ENCODE measurements at regions not wholly inside any gene's neighbourhood (a gene's known extent, or its start where the extent isn't known, plus 50 kb on each side); places are given as distances from the start of the nearest gene placed in this dataset.

DNA sequence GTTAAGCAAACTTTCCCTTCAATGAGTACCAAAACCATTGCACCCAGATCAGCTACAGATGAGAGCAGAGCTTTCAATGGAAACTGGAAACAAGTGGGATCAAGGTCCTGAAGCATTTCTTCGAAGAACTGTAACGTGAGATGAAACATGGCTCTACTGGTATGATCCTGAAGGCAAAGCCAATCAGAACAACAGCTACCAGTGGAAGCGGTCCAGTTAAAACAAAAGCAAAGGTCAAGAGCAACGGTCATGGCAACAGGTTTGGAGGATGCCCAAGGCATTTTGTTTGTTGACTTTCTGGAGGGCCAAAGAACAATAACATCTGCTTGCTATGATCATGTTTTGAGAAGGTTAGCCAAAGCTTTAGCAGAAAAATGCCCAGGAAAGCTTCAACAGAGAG is 137.9 kb upstream of the CPSF6 start:
- TF ChIP-seq, protein P1, sequence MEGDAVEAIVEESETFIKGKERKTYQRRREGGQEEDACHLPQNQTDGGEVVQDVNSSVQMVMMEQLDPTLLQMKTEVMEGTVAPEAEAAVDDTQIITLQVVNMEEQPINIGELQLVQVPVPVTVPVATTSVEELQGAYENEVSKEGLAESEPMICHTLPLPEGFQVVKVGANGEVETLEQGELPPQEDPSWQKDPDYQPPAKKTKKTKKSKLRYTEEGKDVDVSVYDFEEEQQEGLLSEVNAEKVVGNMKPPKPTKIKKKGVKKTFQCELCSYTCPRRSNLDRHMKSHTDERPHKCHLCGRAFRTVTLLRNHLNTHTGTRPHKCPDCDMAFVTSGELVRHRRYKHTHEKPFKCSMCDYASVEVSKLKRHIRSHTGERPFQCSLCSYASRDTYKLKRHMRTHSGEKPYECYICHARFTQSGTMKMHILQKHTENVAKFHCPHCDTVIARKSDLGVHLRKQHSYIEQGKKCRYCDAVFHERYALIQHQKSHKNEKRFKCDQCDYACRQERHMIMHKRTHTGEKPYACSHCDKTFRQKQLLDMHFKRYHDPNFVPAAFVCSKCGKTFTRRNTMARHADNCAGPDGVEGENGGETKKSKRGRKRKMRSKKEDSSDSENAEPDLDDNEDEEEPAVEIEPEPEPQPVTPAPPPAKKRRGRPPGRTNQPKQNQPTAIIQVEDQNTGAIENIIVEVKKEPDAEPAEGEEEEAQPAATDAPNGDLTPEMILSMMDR (IDR thresholded peaks at IDR 0.05), result no peak
- ATAC-seq (peak; percentile 88 to 99 (median 92)), FAIRE-seq (no peak), DNase-seq (peak in 3 of 6 donors; percentile 60 to 67 (median 65))
- 24 to 27% methylated on average over 4 of the region's 4 CpGs for WGBS, 2 donors
- H3K27me3 ChIP-seq, result no peaks in the 10 kb centered on the region
- H3K4me3 ChIP-seq, result no peak overlapping the region
- peaks cover 7 to 8% (median 7%) of the 10 kb centered on the region in 3 donors for H3K4me1 ChIP-seq
- intact Hi-C loops (cut with DNase I), result no loop called here
- peak overlapping the region in 1 of 4 donors; percentile 25 for H3K27ac ChIP-seq
- H3K36me3 ChIP-seq, result no peaks in the 10 kb centered on the region
- no peaks in the 10 kb centered on the region for H3K9me3 ChIP-seq

DNA sequence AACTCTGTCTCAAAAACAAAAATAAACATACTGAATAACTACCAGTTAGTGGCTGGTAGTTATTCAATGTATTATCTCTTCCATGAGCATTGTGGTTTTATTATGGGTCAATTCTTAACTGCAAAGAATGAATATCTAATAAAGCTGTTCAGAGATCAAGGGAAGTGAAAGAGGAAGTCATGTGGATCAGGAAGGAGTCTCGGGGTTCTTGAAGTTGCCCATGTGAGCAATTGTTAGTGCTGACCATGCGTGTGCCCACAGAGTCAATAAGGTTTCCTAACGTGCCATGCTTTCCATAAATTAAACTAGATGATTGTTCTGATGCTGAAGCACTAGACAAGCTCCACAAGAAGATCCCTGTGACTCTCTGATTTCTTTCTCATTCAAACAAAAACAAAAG is 136.5 kb upstream of the CPSF6 start:
- no peaks in the 10 kb centered on the region for H3K9me3 ChIP-seq
- H3K4me3 ChIP-seq, result no peak overlapping the region
- H3K4me1 ChIP-seq, result peaks cover 8 to 12% (median 9%) of the 10 kb centered on the region in 3 donors
- ATAC-seq (peak in 2 of 4 donors; percentile 31 to 46), DNase-seq (no peak), FAIRE-seq (no peak)
- intact Hi-C loops (cut with DNase I), result no loop called here
- no peak overlapping the region for H3K27ac ChIP-seq
- no peaks in the 10 kb centered on the region for H3K27me3 ChIP-seq
- TF ChIP-seq, protein P1 (IDR thresholded peaks at IDR 0.05), result no peak
- 83 to 87% methylated on average over 3 of the region's 3 CpGs for WGBS, 2 donors
- no peaks in the 10 kb centered on the region for H3K36me3 ChIP-seq

DNA sequence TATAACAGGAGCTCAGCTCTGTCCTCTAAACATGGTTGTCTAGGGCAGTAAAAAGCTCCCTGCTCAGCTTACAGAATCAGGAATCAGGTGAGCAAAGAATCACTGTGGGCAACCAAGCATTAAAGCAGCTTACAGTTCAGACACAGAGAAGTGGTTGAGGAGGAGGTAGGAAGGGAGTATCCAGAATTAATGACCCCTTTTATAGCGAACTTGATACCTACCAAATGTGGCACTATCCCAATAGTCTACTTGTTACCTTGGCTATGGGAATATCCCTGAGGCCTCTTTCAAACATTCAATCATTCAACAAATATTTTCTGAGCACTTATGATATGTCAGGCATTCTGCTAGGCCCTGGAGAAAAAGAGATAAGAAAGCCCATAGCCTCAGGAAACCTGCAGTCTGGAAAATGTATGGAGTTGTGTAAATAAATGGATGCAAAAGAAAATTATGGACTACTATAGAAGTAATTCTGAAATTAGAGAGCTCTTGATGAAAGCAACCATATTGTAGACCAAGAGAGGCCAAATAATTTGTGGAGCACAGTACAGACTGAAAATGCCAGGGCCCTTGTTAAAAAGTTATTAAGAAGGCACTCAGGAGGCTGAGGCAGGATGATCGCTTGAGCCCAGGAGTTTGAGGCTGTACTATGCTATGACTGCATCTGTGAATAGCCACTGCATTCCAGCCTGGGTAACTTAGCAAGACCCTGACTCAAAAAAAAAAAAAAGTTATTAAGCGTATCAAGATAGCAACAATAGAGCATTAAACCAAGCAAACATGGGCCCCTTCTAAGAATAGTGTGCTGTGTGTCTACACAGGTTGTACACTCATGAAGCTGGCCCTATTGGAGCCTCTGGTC is 134.0 kb upstream of the CPSF6 start:
- FAIRE-seq, result no peak
- no peak overlapping the region for H3K4me3 ChIP-seq
- TF ChIP-seq, protein P1 (IDR thresholded peaks at IDR 0.05), result no peak
- H3K9me3 ChIP-seq, result no peaks in the 10 kb centered on the region
- H3K27ac ChIP-seq, result no peak overlapping the region
- peaks cover 8 to 18% (median 16%) of the 10 kb centered on the region in 3 donors for H3K4me1 ChIP-seq
- intact Hi-C loops (cut with DNase I), result no loop called here
- WGBS, 2 donors, result 75 to 79% methylated on average over 3 of the region's 3 CpGs
- no peak for ATAC-seq
- H3K27me3 ChIP-seq, result no peaks in the 10 kb centered on the region
- no peaks in the 10 kb centered on the region for H3K36me3 ChIP-seq
- no peak for DNase-seq

DNA sequence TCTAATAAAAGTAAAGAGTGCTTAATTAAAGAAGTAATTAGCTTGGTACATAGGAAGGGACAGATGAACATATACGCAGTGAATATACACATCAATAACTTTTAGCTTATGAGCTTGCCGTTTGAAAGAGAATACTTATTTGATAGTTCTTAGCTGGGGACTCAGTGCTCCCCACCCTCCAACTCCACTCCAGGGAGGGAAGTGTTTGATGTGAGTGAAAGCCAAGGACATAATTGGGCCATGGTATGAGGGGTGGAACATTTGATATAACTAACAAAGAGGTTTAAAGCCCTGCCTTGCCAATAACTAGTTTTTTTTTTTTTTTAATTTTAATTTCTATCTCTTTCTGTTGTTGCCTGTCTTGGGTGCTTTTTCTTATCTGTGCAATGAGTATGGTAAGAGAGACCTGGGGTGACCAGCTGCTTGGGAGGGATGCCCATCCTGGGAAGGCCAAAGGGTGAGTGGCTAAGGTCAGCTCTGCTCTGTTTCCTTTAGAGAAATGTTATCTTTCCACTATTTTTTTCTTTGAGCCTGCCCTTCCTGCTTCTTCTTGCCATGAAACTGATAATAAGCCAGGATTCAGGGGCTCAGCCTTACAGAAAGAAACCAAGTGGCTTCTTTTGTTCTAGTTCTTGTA is 132.8 kb upstream of the CPSF6 start:
- Histone ChIP-seq H3K4me3 (no peak overlapping the region), H3K36me3 (no peaks in the 10 kb centered on the region), H3K27ac (no peak overlapping the region), H3K27me3 (no peaks in the 10 kb centered on the region), H3K4me1 (peaks cover 8 to 14% (median 9%) of the 10 kb centered on the region in 3 donors), H3K9me3 (no peaks in the 10 kb centered on the region)
- no peak for DNase-seq
- ATAC-seq, result no peak
- 79 to 83% methylated on average over 2 of the region's 2 CpGs for WGBS, 2 donors
- intact Hi-C loops (cut with DNase I), result no loop called here
- TF ChIP-seq, protein P1 (IDR thresholded peaks at IDR 0.05), result no peak
- FAIRE-seq, result no peak

Data from pancreas (tissue), 10 donors.